ENCODE measurements at regions not wholly inside any gene's neighbourhood (a gene's known extent, or its start where the extent isn't known, plus 50 kb on each side); places are given as distances from the start of the nearest gene placed in this dataset.
"Not testable (repeated sequence)": the region's sequence is repeated elsewhere in the genome, so short reads cannot be mapped to it uniquely, and the experiment has no call there.

GRCh38 chr22:26837784-26838470 is 180.5 kb downstream of the MIAT start:
- TF ChIP-seq CTCF (IDR thresholded peaks at IDR 0.05; ENCODE audit: control extremely low read depth, extremely low read depth), result no peak
- Histone ChIP-seq H3K4me3 (no peak overlapping the region), H3K4me1 (ENCODE audit: control insufficient read depth in 5 of 5, insufficient read depth in 5 of 5, low read length in 5 of 5) (no peaks in the 10 kb centered on the region), H3K9ac (ENCODE audit: insufficient read depth in 1 of 2, low read length in 2 of 2) (no peak overlapping the region), H3K9me3 (ENCODE audit: control insufficient read depth in 4 of 4, insufficient read depth in 3 of 4, low read length in 3 of 4) (no peaks in the 10 kb centered on the region), H3K36me3 (ENCODE audit: control insufficient read depth in 4 of 4, insufficient read depth in 4 of 4, low read length in 4 of 4) (no peaks in the 10 kb centered on the region), H3K27ac (ENCODE audit: low read depth in 1 of 2, low read length in 1 of 2) (no peak overlapping the region), H3K27me3 (ENCODE audit: control insufficient read depth in 3 of 3, insufficient read depth in 3 of 3, low read length in 2 of 3) (peaks cover 0 to 14% (median 0%) of the 10 kb centered on the region in 3 donors)
- 59 to 61% methylated on average over 5 of the region's 5 CpGs for WGBS, 2 donors
- ATAC-seq (ENCODE audit: insufficient read depth, low FRiP score) (no peak), DNase-seq (no peak)

- WGBS, 2 donors, result 70 to 80% methylated on average over 5 of the region's 5 CpGs
- DNase-seq, result no peak
- no peaks in the 10 kb centered on the region for H3K4me1 ChIP-seq (ENCODE audit: control insufficient read depth in 5 of 5, insufficient read depth in 5 of 5, low read length in 5 of 5)
- H3K9me3 ChIP-seq (ENCODE audit: control insufficient read depth in 4 of 4, insufficient read depth in 3 of 4, low read length in 3 of 4), result no peaks in the 10 kb centered on the region
- no peak for TF ChIP-seq CTCF (IDR thresholded peaks at IDR 0.05; ENCODE audit: control extremely low read depth, extremely low read depth)
- peaks cover 0 to 14% (median 0%) of the 10 kb centered on the region in 3 donors for H3K27me3 ChIP-seq (ENCODE audit: control insufficient read depth in 3 of 3, insufficient read depth in 3 of 3, low read length in 2 of 3)
- no peak overlapping the region for H3K27ac ChIP-seq (ENCODE audit: low read depth in 1 of 2, low read length in 1 of 2)
- no peaks in the 10 kb centered on the region for H3K36me3 ChIP-seq (ENCODE audit: control insufficient read depth in 4 of 4, insufficient read depth in 4 of 4, low read length in 4 of 4)
- no peak overlapping the region for H3K9ac ChIP-seq (ENCODE audit: insufficient read depth in 1 of 2, low read length in 2 of 2)
- no peak for ATAC-seq (ENCODE audit: insufficient read depth, low FRiP score)
- H3K4me3 ChIP-seq, result no peak overlapping the region
Observed at GRCh38 chr22:26838471-26838825, 181.1 kb downstream of the MIAT start.

- H3K9me3 ChIP-seq (ENCODE audit: control insufficient read depth in 4 of 4, insufficient read depth in 3 of 4, low read length in 3 of 4), result no peaks in the 10 kb centered on the region
- H3K9ac ChIP-seq (ENCODE audit: insufficient read depth in 1 of 2, low read length in 2 of 2), result no peak overlapping the region
- no peak overlapping the region for H3K27ac ChIP-seq (ENCODE audit: low read depth in 1 of 2, low read length in 1 of 2)
- no peaks in the 10 kb centered on the region for H3K36me3 ChIP-seq (ENCODE audit: control insufficient read depth in 4 of 4, insufficient read depth in 4 of 4, low read length in 4 of 4)
- ATAC-seq (ENCODE audit: insufficient read depth, low FRiP score) (no peak), DNase-seq (no peak)
- H3K4me1 ChIP-seq (ENCODE audit: control insufficient read depth in 5 of 5, insufficient read depth in 5 of 5, low read length in 5 of 5), result no peaks in the 10 kb centered on the region
- H3K27me3 ChIP-seq (ENCODE audit: control insufficient read depth in 3 of 3, insufficient read depth in 3 of 3, low read length in 2 of 3), result peaks cover 0 to 14% (median 0%) of the 10 kb centered on the region in 3 donors
- no peak overlapping the region for H3K4me3 ChIP-seq
- no peak for TF ChIP-seq CTCF (IDR thresholded peaks at IDR 0.05; ENCODE audit: control extremely low read depth, extremely low read depth)
- WGBS, 2 donors, result 85 to 86% methylated on average over 5 of the region's 5 CpGs
Observed at GRCh38 chr22:26839216-26839615, 181.8 kb downstream of the MIAT start.

- H3K4me3 ChIP-seq; H3K36me3 ChIP-seq (ENCODE audit: control insufficient read depth in 4 of 4, insufficient read depth in 4 of 4, low read length in 4 of 4); H3K9ac ChIP-seq (ENCODE audit: insufficient read depth in 1 of 2, low read length in 2 of 2); H3K9me3 ChIP-seq (ENCODE audit: control insufficient read depth in 4 of 4, insufficient read depth in 3 of 4, low read length in 3 of 4); H3K27ac ChIP-seq (ENCODE audit: low read depth in 1 of 2, low read length in 1 of 2); DNase-seq; H3K4me1 ChIP-seq (ENCODE audit: control insufficient read depth in 5 of 5, insufficient read depth in 5 of 5, low read length in 5 of 5); ATAC-seq (ENCODE audit: insufficient read depth, low FRiP score): not testable (repeated sequence)
- H3K27me3 ChIP-seq (ENCODE audit: control insufficient read depth in 3 of 3, insufficient read depth in 3 of 3, low read length in 2 of 3), result peaks cover 0 to 11% (median 0%) of the 10 kb centered on the region in 3 donors
- WGBS, 2 donors, result 86 to 88% methylated on average over 3 of the region's 3 CpGs
Observed at GRCh38 chr22:26840770-26841169, 183.4 kb downstream of the MIAT start.

Measured in lung (tissue), 11 donors.